A673 (cell line): ENCODE measurements at regions not wholly inside any gene's neighbourhood (a gene's known extent, or its start where the extent isn't known, plus 50 kb on each side); places are given as distances from the start of the nearest gene placed in this dataset.
A peak's percentile ranks its signal among the peaks of the same experiment; 100 is the strongest.

ENCODE experiments used
- BruUV-seq: library from RNA; stranded (reverse); fragments of 400-500 nt; replicated peaks from 2 replicates; lab custom pipeline; 2021; lab: Mats Ljungman, UMichigan
- CTCF ChIA-PET: fragments of 300-600 bp; sonication (Branson Sonifier 250); formaldehyde crosslinking; loops from one replicate; lab custom pipeline; 2022; ENCODE audit warnings: antibody characterized with exemption; lab: Charles Lee
- POLR2A ChIA-PET: fragments of 300-600 bp; sonication (Branson Sonifier 250); formaldehyde crosslinking; loops from one replicate; lab custom pipeline; 2022; ENCODE audit warnings: antibody characterized with exemption; ENCODE audit not compliant: low non-redundant PET; lab: Charles Lee
- DNase-seq: peaks from one replicate; pipeline ENCODE4 v3.0.0-alpha.2; 2015; ENCODE audit warnings: low spot score
- H3K27ac ChIP-seq: fragments of 200-600 bp; sonication (generic); 2 replicates; pipeline ENCODE4 v1.5.1; 2016; ENCODE audit warnings: mixed run types, low read depth, mild to moderate bottlenecking, mixed read lengths, antibody characterized with exemption, low read length; ENCODE audit not compliant: poor library complexity, severe bottlenecking
- H3K27me3 ChIP-seq: fragments of 200-600 bp; sonication (generic); replicated peaks from 2 replicates; pipeline ENCODE4 v1.6.1; 2017; ENCODE audit warnings: mixed run types, low read depth, mild to moderate bottlenecking, mixed read lengths, antibody characterized with exemption, low read length; ENCODE audit not compliant: insufficient read depth, poor library complexity
- H3K36me3 ChIP-seq: fragments of 200-600 bp; sonication (generic); 2 replicates; pipeline ENCODE4 v1.6.1; 2016; ENCODE audit warnings: mixed run types, mild to moderate bottlenecking, mixed read lengths, antibody characterized with exemption, low read length; ENCODE audit not compliant: insufficient read depth, poor library complexity, severe bottlenecking
- H3K4me1 ChIP-seq: fragments of 200-600 bp; sonication (generic); 2 replicates; pipeline ENCODE4 v1.6.1; 2017; ENCODE audit warnings: mixed run types, mild to moderate bottlenecking, mixed read lengths, antibody characterized with exemption, low read length; ENCODE audit not compliant: insufficient read depth, poor library complexity, severe bottlenecking
- H3K4me3 ChIP-seq: fragments of 200-600 bp; sonication (generic); 2 replicates; pipeline ENCODE4 v1.5.1; 2016; ENCODE audit warnings: low read depth, mixed run types, mild to moderate bottlenecking, mixed read lengths, low read length; ENCODE audit not compliant: poor library complexity, severe bottlenecking
- H3K9me3 ChIP-seq: fragments of 200-600 bp; sonication (generic); 2 replicates; pipeline ENCODE4 v1.6.1; 2016; ENCODE audit warnings: mixed run types, low read depth, mild to moderate bottlenecking, mixed read lengths, antibody characterized with exemption, low read length; ENCODE audit not compliant: poor library complexity, severe bottlenecking
- EZH2 ChIP-seq: fragments of 200-600 bp; sonication (generic); IDR thresholded peaks from 2 replicates; pipeline ENCODE4 v1.6.1; 2017; ENCODE audit warnings: borderline replicate concordance, low read depth, mild to moderate bottlenecking, mixed read lengths, antibody characterized with exemption, low read length; ENCODE audit not compliant: poor library complexity, severe bottlenecking
- intact Hi-C: fragments of 100-400 bp; cut with micrococcal nuclease; formaldehyde crosslinking; loops from one replicate; pipeline ENCODE4 v1.10.0; 2022; ENCODE audit not compliant: unreplicated experiment
- TF ChIP-seq, protein P1 (sequence below): fragments of 300-800, 200-600 bp; sonication (generic); conservative IDR thresholded peaks from 2 replicates; pipeline ENCODE4 v1.5.1; 2017; ENCODE audit warnings: low read depth, mild to moderate bottlenecking, antibody characterized with exemption, low read length, moderate library complexity, mixed read lengths

DNA sequence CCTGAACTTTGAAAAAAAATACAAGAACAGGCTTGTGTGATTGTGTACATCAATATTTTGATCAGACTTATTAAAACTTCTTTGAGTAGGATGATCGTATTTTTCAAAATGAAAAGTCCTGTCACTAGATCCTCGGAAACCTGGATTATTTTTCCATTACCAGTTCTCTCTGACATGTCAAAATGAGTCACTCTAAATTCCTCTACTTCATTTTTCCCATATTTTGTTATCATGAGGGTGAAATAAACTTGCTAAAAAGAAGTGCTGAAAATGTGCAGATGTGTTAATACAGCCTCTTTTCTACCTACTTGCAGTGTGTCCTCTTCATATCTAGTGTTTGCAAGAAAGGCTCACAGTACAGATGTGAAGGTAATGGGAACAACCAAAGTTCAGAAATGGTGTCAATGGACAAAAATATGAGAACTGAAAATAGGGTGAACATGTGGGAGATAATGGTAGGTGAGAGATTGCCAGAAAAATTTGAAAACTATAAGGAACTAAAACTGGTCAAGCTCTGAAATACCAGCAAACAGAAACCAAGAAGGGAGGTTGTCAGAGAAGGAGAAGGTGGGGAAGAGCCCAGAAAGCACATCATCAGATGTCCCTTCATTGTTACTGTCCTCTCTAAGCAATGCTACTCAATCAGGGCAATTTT lies 108.2 kb downstream of the EOMES start:
- Histone ChIP-seq H3K4me3 (no peak overlapping the region), H3K27ac (no peak overlapping the region), H3K9me3 (peaks cover 12% of the 10 kb centered on the region), H3K27me3 (no peaks in the 10 kb centered on the region), H3K4me1 (no peaks in the 10 kb centered on the region), H3K36me3 (no peaks in the 10 kb centered on the region)
- intact Hi-C loops = no loop called here
- DNase-seq = no peak
- POLR2A ChIA-PET = no interaction called here
- BruUV-seq = no TSS peak
- CTCF ChIA-PET = no interaction called here
- TF ChIP-seq EZH2 = no peak
- TF ChIP-seq, protein P1, sequence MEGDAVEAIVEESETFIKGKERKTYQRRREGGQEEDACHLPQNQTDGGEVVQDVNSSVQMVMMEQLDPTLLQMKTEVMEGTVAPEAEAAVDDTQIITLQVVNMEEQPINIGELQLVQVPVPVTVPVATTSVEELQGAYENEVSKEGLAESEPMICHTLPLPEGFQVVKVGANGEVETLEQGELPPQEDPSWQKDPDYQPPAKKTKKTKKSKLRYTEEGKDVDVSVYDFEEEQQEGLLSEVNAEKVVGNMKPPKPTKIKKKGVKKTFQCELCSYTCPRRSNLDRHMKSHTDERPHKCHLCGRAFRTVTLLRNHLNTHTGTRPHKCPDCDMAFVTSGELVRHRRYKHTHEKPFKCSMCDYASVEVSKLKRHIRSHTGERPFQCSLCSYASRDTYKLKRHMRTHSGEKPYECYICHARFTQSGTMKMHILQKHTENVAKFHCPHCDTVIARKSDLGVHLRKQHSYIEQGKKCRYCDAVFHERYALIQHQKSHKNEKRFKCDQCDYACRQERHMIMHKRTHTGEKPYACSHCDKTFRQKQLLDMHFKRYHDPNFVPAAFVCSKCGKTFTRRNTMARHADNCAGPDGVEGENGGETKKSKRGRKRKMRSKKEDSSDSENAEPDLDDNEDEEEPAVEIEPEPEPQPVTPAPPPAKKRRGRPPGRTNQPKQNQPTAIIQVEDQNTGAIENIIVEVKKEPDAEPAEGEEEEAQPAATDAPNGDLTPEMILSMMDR = no peak

- H3K9me3 ChIP-seq = peaks cover 12% of the 10 kb centered on the region
- H3K4me3 ChIP-seq = no peak overlapping the region
- ChIA-PET CTCF (no interaction called here), POLR2A (no interaction called here)
- H3K4me1 ChIP-seq = peaks cover 7% of the 10 kb centered on the region
- H3K27me3 ChIP-seq = no peaks in the 10 kb centered on the region
- BruUV-seq = no TSS peak
- no peaks in the 10 kb centered on the region for H3K36me3 ChIP-seq
- intact Hi-C loops = no loop called here
- DNase-seq = no peak
- TF ChIP-seq, protein P1 = no peak
- TF ChIP-seq EZH2 = no peak
- no peak overlapping the region for H3K27ac ChIP-seq
These were observed 111.2 kb downstream of the EOMES start for GRCh38 chr3:27610800-27611525.

GRCh38 chr3:27607370-27607769 lies 114.8 kb downstream of the EOMES start:
- intact Hi-C loops = no loop called here
- Histone ChIP-seq H3K9me3 (no peaks in the 10 kb centered on the region), H3K27ac (no peak overlapping the region), H3K36me3 (no peaks in the 10 kb centered on the region), H3K4me1 (peaks cover 7% of the 10 kb centered on the region), H3K27me3 (no peaks in the 10 kb centered on the region), H3K4me3 (no peak overlapping the region)
- DNase-seq = peak; percentile 57
- POLR2A ChIA-PET = interaction anchor here (0.6 kb wide), 1 partner anchor 14 kb away, joined by 3 read pairs; no protein-coding TSS in a partner anchor
- TF ChIP-seq EZH2 = no peak
- TF ChIP-seq, protein P1 = no peak
- CTCF ChIA-PET = no interaction called here
- no TSS peak for BruUV-seq
